Fibroblast of villous mesenchyme (primary cell): ENCODE measurements at regions not wholly inside any gene's neighbourhood (a gene's known extent, or its start where the extent isn't known, plus 50 kb on each side); places are given as distances from the start of the nearest gene placed in this dataset.

Experiments
- DNase-seq: peaks from one replicate; pipeline ENCODE4 v3.0.0-alpha.2; 2010; ENCODE audit warnings: low read depth
- H3K4me3 ChIP-seq: 2 replicates; pipeline ENCODE4 v1.5.1; 2011; ENCODE audit warnings: low read depth, mild to moderate bottlenecking, low read length
- CTCF ChIP-seq: IDR thresholded peaks from 2 replicates; pipeline ENCODE4 v1.5.1; 2012; ENCODE audit warnings: low read depth, mild to moderate bottlenecking, low read length; ENCODE audit not compliant: insufficient read depth

DNA sequence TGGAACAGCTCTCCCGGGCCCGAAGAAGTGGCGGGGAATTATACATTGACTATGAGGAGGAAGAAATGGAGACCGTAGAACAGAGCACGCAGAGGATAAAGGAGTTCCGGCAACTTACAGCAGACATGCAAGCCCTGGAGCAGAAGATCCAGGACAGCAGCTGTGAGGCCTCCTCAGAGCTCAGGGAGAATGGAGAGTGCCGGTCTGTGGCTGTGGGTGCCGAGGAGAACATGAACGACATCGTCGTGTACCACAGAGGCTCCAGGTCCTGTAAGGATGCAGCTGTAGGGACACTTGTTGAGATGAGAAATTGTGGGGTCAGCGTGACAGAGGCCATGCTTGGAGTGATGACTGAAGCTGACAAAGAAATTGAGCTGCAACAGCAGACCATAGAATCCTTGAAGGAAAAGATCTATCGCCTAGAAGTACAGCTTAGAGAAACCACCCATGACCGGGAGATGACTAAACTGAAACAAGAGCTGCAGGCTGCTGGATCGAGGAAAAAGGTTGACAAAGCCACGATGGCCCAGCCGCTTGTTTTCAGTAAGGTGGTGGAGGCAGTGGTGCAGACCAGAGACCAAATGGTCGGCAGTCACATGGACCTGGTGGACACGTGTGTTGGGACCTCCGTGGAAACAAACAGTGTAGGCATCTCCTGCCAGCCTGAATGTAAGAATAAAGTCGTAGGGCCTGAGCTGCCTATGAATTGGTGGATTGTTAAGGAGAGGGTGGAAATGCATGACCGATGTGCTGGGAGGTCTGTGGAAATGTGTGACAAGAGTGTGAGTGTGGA, 129.5 kb upstream of the DMRT1 start:
- DNase-seq, result no peak

GRCh38 chr9:712643-713042, 128.9 kb upstream of the DMRT1 start:
- no peak overlapping the region for H3K4me3 ChIP-seq
- TF ChIP-seq CTCF, result no peak
- DNase-seq, result no peak

More for the DNA sequence above, 129.5 kb upstream of the DMRT1 start:
- no peak overlapping the region for H3K4me3 ChIP-seq
- TF ChIP-seq CTCF, result no peak

GRCh38 chr9:713091-713490, 128.4 kb upstream of the DMRT1 start:
- no peak for TF ChIP-seq CTCF
- no peak for DNase-seq
- no peak overlapping the region for H3K4me3 ChIP-seq

DNA sequence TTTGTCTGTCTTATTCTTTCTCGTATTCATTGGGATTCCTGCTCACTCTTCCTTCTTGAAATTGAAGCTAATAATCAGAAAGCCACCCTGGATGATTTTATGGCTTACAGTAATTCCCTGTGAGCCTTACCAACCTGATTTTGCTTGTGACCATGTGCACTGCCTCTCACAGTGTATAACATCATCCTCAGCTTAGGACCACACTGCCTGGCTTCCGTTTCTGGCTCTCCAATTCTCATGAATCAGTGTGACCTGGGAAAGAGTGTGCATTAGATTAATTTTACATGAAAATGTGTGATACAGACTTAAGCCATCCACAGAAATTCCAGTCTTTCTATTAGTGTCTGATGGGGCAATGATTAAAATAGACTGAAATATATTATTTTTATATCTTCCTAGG, 126.8 kb upstream of the DMRT1 start:
- no peak for TF ChIP-seq CTCF
- DNase-seq, result no peak
- no peak overlapping the region for H3K4me3 ChIP-seq

DNA sequence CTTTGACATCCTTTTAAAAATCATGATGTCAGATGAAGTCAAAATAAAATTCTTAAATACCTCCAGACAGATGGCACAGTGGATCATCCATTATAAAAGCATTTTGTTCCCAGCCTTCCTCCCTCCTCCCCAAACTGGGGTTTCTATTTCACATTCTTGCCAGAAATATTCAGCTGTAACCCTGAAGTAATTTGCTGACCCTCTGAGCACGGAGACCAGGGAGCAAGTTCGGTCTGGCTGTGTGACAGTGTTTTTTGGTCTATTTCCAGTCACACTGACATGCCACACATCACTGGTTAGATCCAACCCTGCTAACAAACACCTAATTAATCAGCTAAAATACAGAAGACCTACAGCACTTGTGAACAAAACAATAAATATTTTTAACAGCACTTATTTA, 126.2 kb upstream of the DMRT1 start:
- H3K4me3 ChIP-seq, result no peak overlapping the region
- TF ChIP-seq CTCF, result no peak
- DNase-seq, result no peak

DNA sequence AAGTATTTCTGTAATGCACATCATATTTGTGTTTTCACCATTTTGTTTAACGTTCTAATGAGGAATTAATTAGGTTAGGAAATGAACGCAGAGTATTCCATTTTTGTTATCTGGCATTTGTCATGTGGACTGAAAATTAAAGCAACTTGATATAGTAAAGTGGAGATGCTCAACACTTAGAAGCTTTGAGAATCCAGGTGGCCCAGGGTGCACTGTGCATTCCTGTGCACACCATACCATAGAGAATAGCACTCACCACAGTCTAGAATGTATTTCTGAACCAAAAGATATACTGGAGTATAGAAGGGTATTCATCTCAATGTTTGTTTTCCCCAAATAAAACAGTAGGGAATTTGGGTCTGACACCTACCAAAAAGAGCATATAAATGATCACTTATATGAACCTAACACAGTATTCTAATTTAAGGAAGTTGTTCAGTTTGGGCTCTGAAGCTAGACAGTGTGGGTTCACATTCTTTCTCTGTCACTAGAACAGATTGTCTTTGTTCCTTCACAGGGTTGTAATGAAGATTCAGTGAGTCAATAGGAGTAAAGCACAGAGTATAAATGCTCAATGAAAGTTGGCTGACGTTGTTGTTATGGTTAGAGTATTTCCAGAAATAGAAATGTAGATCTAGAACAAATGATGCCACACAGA, 125.6 kb upstream of the DMRT1 start:
- TF ChIP-seq CTCF, result no peak
- DNase-seq, result no peak
- H3K4me3 ChIP-seq, result no peak overlapping the region

DNA sequence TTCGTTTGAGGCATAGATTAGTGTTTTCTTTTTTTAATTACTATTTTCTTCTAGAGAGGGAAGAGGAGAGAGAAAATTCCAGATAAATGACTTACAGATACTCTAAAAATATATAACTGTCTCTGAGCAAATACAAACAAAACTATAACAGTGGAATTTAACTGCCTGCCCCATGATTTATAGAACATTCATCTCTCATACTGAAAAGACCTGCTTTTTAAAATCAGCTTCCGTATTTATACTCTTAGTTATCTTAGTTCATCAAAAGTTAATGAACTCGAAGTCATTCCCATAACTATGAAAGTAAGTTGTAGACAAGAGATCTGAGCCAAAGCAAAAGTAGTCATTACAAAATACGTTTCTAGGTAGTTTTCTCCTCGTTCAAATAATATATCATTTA, 123.8 kb upstream of the DMRT1 start:
- no peak for TF ChIP-seq CTCF
- H3K4me3 ChIP-seq, result no peak overlapping the region
- peak; percentile 45 for DNase-seq
